Kidney (tissue), 13 donors: ENCODE measurements at regions not wholly inside any gene's neighbourhood (a gene's known extent, or its start where the extent isn't known, plus 50 kb on each side); places are given as distances from the start of the nearest gene placed in this dataset.
"Not testable (repeated sequence)": the region's sequence is repeated elsewhere in the genome, so short reads cannot be mapped to it uniquely, and the experiment has no call there.

Experiments
- DNase-seq, 5 donors: peaks; one replicate each; pipeline ENCODE4 v3.0.0-alpha.2; 2013 to 2020
- FAIRE-seq: peaks from 2 replicates; lab custom pipeline; 2012; peaks lifted over from hg19 to GRCh38; lab: Jason Lieb, UNC
- H3K27ac ChIP-seq, 2 donors: one replicate each; pipeline ENCODE4 v1.7.0; 2013; ENCODE audit warnings: low read depth in 2 of 2, low read length in 2 of 2, inconsistent platforms in 1 of 2
- H3K27me3 ChIP-seq: one replicate; pipeline ENCODE4 v1.7.1; 2013; ENCODE audit warnings: low read length, inconsistent platforms; ENCODE audit not compliant: control insufficient read depth, insufficient read depth
- H3K36me3 ChIP-seq, 3 donors: one replicate each; pipeline versions ENCODE4 v1.7.0 to v1.7.1; 2013; ENCODE audit warnings: low read length in 3 of 3, control low read depth in 1 of 3, inconsistent platforms in 1 of 3; ENCODE audit not compliant: insufficient read depth in 3 of 3, control insufficient read depth in 2 of 3
- H3K4me1 ChIP-seq, 3 donors: one replicate each; pipeline versions ENCODE4 v1.7.0 to v1.7.1; 2013; ENCODE audit warnings: low read length in 3 of 3, inconsistent platforms in 1 of 3, low read depth in 1 of 3; ENCODE audit not compliant: control insufficient read depth in 2 of 3, insufficient read depth in 2 of 3
- H3K4me3 ChIP-seq, 3 donors: one replicate each; pipeline versions ENCODE4 v1.7.0 to v1.8.1; 2013; ENCODE audit warnings: low read length in 3 of 3, control low read depth in 1 of 3, inconsistent platforms in 1 of 3
- H3K9ac ChIP-seq, 3 donors: one replicate each; pipeline versions ENCODE4 v1.7.0 to v1.7.1; 2013; ENCODE audit warnings: low read length in 3 of 3, control low read depth in 1 of 3, inconsistent platforms in 1 of 3
- H3K9me3 ChIP-seq, 3 donors: one replicate each; pipeline versions ENCODE4 v1.7.0 to v1.7.1; 2013; ENCODE audit warnings: low read length in 3 of 3, control low read depth in 1 of 3, inconsistent platforms in 1 of 3; ENCODE audit not compliant: control insufficient read depth in 2 of 3, insufficient read depth in 1 of 3
- CTCF ChIP-seq: IDR thresholded peaks from 3 replicates; pipeline ENCODE4 v1.5.1; 2012; ENCODE audit warnings: mild to moderate bottlenecking, moderate library complexity, borderline replicate concordance; ENCODE audit not compliant: insufficient read depth; ENCODE audit errors: extremely low read depth
- intact Hi-C: fragments of 100-400 bp; cut with DNase I; formaldehyde crosslinking; loops from one replicate; pipeline ENCODE4 v1.11.1; 2022
- donor health status: control.
- donor health status: control.
- donor health status: control.
- donor health status: control.
- donor health status: control.
- donor health status: DM: yes; HTN: yes; CAD: no.
- donor health status: Normal renal cell carcinoma (clear cell type).

DNA sequence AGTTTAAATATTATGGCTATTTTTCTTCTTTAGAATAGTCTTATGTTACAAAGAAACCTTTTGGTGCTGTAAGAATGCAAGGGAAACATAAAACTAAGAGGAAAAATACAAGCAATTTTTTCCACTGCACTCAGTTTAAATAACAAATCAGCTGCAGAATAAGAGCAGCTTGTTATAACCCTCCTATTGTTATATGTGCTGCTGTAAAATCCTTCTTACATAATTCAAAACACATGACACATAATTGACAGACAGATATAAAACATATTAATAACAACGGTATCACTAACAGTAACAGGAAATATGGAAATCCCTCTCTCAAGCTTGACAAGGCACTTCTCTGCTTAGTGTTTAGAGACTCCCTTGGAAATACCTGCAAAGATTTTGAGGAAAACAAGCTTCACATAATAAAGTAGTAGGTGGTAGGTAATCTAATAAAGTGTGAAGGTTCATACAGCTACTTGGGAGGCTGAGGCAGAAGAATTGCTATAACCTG is 385.3 kb upstream of the HS3ST1 start:
- Histone ChIP-seq H3K9ac (no peak overlapping the region), H3K27me3 (no peaks in the 10 kb centered on the region), H3K4me3 (no peak overlapping the region), H3K27ac (no peak overlapping the region), H3K36me3 (no peaks in the 10 kb centered on the region), H3K9me3 (no peaks in the 10 kb centered on the region), H3K4me1 (no peaks in the 10 kb centered on the region)
- no peak for TF ChIP-seq CTCF
- DNase-seq (no peak), FAIRE-seq (no peak)
- intact Hi-C loops = no loop called here

DNA sequence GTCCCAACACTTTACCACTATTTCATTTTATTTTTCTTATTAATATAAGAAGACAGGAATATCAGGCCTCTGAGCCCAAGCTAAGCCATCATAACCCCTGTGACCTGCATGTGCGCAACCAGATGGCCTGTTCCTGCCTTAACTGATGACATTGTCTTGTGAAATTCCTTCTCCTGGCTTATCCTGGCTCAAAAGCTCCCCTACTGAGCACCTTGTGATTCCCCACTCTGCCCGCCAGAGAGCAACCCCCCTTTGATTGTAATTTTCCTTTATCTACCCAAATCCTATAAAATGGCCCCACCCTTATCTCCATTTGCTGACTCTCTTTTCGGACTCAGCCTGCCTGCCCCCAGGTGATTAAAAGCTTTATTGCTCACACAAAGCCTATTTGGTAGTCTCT is 382.8 kb upstream of the HS3ST1 start:
- H3K4me1 ChIP-seq, H3K4me3 ChIP-seq, FAIRE-seq, H3K27me3 ChIP-seq, H3K36me3 ChIP-seq, DNase-seq, H3K9me3 ChIP-seq, H3K27ac ChIP-seq, H3K9ac ChIP-seq, intact Hi-C loops: not testable (repeated sequence)

- H3K9me3 ChIP-seq = no peaks in the 10 kb centered on the region
- H3K9ac ChIP-seq = no peak overlapping the region
- H3K27me3 ChIP-seq = no peaks in the 10 kb centered on the region
- no peaks in the 10 kb centered on the region for H3K4me1 ChIP-seq
- no peak for FAIRE-seq
- peak in 2 of 5 donors; percentile 16 to 63 for DNase-seq
- no peak overlapping the region for H3K27ac ChIP-seq
- no peak overlapping the region for H3K4me3 ChIP-seq
- intact Hi-C loops = no loop called here
- no peaks in the 10 kb centered on the region for H3K36me3 ChIP-seq
- peak; percentile 3 for TF ChIP-seq CTCF
These were observed 377.1 kb upstream of the HS3ST1 start for GRCh38 chr4:11805842-11806241.

DNA sequence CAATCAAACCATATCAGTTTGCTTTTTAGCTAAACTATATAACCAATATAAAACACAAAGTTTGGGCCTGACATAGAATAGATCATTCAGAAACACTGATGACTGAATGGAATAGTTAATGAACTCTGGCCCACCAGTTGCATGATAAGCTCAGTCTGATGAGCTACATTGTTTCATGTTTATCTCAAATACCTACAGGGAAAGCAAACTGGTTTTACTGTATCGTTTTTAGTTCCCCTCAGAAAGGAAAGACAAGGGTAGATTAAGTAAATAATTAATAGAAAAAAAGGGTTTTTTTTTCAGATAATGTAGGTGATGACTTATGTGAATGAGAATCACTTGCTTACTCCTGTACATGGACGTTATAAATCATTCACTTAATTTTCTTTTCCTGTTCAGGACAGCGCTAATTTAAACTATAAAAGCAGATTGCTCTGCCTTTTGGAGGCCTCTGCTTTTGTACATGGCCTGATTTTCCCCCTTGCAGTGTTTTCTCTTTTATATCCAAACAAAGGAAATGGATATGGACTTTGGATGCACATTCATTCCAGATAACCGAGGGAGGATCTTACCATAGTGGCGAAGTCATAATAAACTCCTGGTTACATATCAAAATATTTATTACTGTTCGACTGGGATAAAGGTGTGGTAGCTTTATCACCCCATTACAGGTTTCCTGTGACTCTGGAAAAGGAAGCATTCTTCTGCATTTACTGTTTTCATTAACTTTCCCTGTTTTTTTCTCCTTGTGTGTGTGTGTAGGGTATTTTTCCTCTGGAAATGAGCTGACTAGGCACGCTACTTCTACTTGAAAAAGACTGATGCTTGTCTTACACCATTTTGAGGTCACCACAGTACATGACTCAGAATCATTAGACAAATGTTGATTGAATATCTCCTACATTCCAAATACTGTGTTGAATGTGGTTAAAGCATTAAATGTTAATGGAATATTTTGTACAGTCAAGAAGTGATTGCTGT is 373.1 kb upstream of the HS3ST1 start:
- Histone ChIP-seq H3K4me3 (no peak overlapping the region), H3K27ac (no peak overlapping the region), H3K27me3 (no peaks in the 10 kb centered on the region), H3K4me1 (no peaks in the 10 kb centered on the region), H3K9ac (no peak overlapping the region), H3K36me3 (no peaks in the 10 kb centered on the region), H3K9me3 (no peaks in the 10 kb centered on the region)
- DNase-seq (peak in 1 of 5 donors; percentile 9), FAIRE-seq (no peak)
- TF ChIP-seq CTCF = no peak
- intact Hi-C loops = no loop called here
